ENCODE measurements at regions not wholly inside any gene's neighbourhood (a gene's known extent, or its start where the extent isn't known, plus 50 kb on each side); places are given as distances from the start of the nearest gene placed in this dataset.
"Not testable (repeated sequence)": the region's sequence is repeated elsewhere in the genome, so short reads cannot be mapped to it uniquely, and the experiment has no call there.

DNA sequence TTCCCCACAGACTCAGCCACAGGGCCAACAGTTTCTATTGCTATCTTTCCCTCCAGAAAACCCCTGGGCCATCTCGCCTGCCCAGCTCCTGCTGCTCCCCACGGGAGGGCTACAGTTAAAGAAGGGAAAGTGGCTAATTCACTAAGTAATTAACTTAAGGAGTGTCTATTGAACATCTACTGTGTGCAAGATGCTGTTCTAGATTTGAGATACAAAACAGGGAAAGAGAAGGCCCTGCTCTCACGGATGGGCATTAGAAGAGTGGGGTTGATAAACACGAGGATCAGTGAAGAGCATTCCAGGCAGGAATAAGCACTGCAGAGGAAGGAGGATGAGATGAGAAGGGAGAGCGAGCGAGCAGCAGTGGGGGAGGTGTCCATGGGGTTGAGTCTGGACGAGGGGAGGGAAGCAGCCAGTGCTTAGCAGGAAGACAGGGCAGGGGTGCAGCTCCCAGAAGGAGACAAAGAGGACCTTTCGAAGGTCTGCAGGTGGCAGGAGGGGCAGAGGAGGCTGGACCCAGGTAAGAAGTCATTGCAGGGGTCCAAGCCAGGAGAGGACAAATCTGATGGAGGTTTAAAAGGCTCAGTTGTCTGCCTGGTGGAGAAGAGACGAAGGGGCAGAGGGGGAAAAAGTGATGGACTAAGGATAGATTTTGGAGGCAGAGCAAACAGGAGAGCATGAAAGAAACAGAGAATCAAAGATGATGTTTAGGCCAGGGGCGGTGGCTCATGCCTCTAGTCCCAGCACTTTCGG lies 64.7 kb downstream of the KLF15 start:
- H3K9me3 ChIP-seq, result no peaks in the 10 kb centered on the region
- DNase-seq, result no peak
- no peaks in the 10 kb centered on the region; the same call in 1 of the 2 replicates for H3K27me3 ChIP-seq
- no peak overlapping the region for H3K4me3 ChIP-seq
- no peaks in the 10 kb centered on the region for H3K36me3 ChIP-seq

DNA sequence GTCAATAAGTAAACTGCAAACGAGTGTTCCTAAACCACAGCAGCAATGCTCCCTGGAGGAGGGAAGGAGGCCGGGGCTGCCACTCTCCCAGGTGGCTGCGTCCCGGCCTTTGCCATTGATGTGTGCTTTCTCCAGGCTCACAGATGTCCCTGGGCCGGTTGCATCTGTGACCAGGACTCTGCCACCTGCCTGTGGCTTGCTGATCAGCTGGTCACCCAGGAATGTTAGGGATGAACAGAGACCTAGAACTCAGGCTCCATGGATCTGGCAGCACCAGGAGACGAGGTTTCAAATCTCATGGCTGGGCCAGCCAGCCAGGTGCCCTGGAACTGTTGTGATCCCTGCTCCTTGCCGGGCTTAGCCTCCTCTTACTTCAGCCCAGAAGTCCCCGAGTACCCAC lies 65.7 kb downstream of the KLF15 start:
- no peaks in the 10 kb centered on the region for H3K9me3 ChIP-seq
- H3K36me3 ChIP-seq, result no peaks in the 10 kb centered on the region
- H3K27me3 ChIP-seq, result no peaks in the 10 kb centered on the region; the same call in 1 of the 2 replicates
- H3K4me3 ChIP-seq, result no peak overlapping the region
- DNase-seq, result no peak

- H3K9me3 ChIP-seq, result no peaks in the 10 kb centered on the region
- no peaks in the 10 kb centered on the region; the same call in 1 of the 2 replicates for H3K27me3 ChIP-seq
- no peaks in the 10 kb centered on the region for H3K36me3 ChIP-seq
- no peak overlapping the region for H3K4me3 ChIP-seq
- DNase-seq, result no peak
Measured at GRCh38 chr3:126291061-126291460, 66.1 kb downstream of the KLF15 start.

DNA sequence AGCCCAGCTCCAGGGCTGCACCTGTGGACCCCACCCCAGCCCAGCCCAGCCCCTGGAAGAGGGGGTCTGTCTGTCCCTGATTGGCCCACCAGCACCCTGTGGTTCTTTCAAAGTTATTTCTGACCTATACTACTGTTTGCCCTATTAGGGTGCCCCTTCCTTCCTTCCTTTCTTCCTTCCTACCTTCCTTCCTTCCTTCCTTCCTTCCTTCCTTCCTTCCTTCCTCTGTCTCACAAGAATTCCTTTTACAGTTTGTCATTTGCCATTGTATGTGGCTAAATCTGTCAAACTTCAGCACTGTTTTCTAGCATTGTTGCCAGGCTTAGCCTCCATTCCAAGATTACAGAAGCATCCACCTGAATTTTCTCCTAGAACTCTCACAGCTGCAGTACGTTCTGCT lies 66.9 kb downstream of the KLF15 start:
- no peaks in the 10 kb centered on the region for H3K36me3 ChIP-seq
- DNase-seq, result no peak

GRCh38 chr3:126289096-126289495 lies 68.1 kb downstream of the KLF15 start:
- DNase-seq, result no peak

More for the DNA sequence above, 66.9 kb downstream of the KLF15 start:
- H3K4me3 ChIP-seq, result no peak overlapping the region
- no peaks in the 10 kb centered on the region for H3K9me3 ChIP-seq
- H3K27me3 ChIP-seq, result no peaks in the 10 kb centered on the region; the same call in 1 of the 2 replicates

GRCh38 chr3:126288314-126288713 lies 68.9 kb downstream of the KLF15 start:
- Histone ChIP-seq H3K4me3 (no peak overlapping the region), H3K27me3 (no peaks in the 10 kb centered on the region; the same call in 1 of the 2 replicates), H3K9me3 (no peaks in the 10 kb centered on the region), H3K36me3 (no peaks in the 10 kb centered on the region)
- DNase-seq, result no peak

More at GRCh38 chr3:126289096-126289495, 68.1 kb downstream of the KLF15 start:
- Histone ChIP-seq H3K4me3 (no peak overlapping the region), H3K27me3 (no peaks in the 10 kb centered on the region; the same call in 1 of the 2 replicates), H3K36me3 (no peaks in the 10 kb centered on the region), H3K9me3 (no peaks in the 10 kb centered on the region)

DNA sequence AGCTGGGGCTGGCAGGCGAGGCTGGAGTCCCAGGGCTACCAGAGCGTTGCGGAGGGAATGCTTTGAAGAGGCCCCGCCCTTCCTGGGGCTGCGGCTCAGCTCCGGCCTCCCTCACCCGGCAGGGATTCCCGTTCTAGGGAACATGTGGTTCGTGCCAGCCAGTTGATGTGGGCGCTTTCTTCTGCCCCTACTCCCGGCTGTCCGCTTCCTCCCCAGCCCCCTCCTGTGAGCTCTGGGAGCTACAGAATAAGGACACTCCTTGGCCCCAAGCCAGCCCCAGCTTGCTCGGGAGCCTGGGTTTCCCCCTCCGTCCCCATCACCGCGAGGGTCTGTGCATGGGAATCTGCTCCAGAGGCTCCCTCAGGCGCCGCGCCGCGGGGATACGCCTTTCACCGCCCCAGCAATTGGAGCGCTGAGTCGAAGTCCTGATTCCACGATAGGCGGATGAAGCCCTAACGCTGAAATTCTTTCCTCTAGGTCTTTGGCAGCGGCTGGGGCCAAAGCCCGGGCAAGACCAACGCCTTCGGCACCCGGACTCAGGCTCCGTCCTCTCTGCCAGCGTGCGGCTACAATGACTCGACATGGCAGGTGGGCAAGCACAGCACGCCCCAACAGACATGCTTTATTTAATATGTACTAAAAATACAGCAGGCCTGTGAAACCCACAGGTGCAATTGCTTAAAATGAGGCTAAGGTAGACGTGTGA lies 69.5 kb downstream of the KLF15 start:
- no peaks in the 10 kb centered on the region for H3K36me3 ChIP-seq
- peak; percentile 71 for DNase-seq

GRCh38 chr3:126287171-126287535 lies 70.1 kb downstream of the KLF15 start:
- Histone ChIP-seq H3K27me3 (no peaks in the 10 kb centered on the region; the same call in 1 of the 2 replicates), H3K9me3 (no peaks in the 10 kb centered on the region), H3K4me3 (peak overlapping the region; percentile 27), H3K36me3 (no peaks in the 10 kb centered on the region)
- DNase-seq, result no peak

More for the DNA sequence above, 69.5 kb downstream of the KLF15 start:
- Histone ChIP-seq H3K27me3 (no peaks in the 10 kb centered on the region; the same call in 1 of the 2 replicates), H3K9me3 (no peaks in the 10 kb centered on the region), H3K4me3 (peak overlapping the region; percentile 27)

DNA sequence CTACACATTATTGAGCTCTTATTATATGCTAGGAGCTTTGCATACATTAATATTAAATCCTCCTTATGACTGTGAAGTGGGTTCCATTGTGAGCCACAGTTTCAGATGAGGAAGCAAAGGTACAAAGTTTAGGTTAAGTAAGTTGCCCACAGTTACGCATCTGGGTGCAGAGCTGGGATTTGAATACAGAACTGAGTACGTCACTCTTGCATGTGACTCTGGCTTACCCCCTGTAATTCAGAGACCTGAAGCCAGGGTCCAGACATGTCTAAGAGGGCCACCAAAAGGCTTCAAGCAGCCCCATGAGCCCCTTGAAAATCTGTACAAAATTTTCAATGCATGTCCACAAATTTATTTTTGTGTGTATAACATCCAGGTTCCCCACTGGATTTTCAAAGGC lies 71.8 kb downstream of the KLF15 start:
- H3K9me3 ChIP-seq, result no peaks in the 10 kb centered on the region

GRCh38 chr3:126284258-126284904 lies 72.8 kb downstream of the KLF15 start:
- no peaks in the 10 kb centered on the region; the same call in 1 of the 2 replicates for H3K27me3 ChIP-seq
- peak; percentile 45 for DNase-seq
- no peaks in the 10 kb centered on the region for H3K36me3 ChIP-seq
- no peaks in the 10 kb centered on the region for H3K9me3 ChIP-seq
- H3K4me3 ChIP-seq, result no peak overlapping the region

More for the DNA sequence above, 71.8 kb downstream of the KLF15 start:
- H3K36me3 ChIP-seq, result no peaks in the 10 kb centered on the region
- no peaks in the 10 kb centered on the region; the same call in 1 of the 2 replicates for H3K27me3 ChIP-seq
- no peak for DNase-seq
- no peak overlapping the region for H3K4me3 ChIP-seq

GRCh38 chr3:126283651-126284050 lies 73.6 kb downstream of the KLF15 start:
- not testable (repeated sequence) for DNase-seq

DNA sequence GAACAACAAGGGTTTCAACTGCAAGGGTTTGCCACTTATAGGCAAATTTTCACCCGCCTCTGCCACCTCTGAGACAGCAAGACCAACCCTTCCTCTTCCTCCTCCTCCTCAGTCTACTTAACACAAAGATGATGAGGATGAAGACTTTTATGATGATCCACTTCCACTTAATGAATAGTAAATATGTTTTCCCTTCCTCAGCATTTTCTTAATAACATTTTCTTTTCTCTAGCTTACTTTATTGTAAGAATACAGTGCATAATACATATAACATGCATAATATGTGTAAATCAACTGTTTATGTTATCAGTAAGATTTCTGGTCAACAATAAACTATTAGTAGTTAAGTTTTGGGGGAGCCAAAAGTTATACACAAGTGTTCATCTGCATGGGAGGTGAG lies 77.4 kb downstream of the KLF15 start:
- no peaks in the 10 kb centered on the region for H3K27me3 ChIP-seq
- DNase-seq, result no peak
- H3K36me3 ChIP-seq, result no peaks in the 10 kb centered on the region
- H3K9me3 ChIP-seq, result no peaks in the 10 kb centered on the region
- no peak overlapping the region for H3K4me3 ChIP-seq

More at GRCh38 chr3:126283651-126284050, 73.6 kb downstream of the KLF15 start:
- H3K27me3 ChIP-seq, H3K36me3 ChIP-seq, H3K9me3 ChIP-seq, H3K4me3 ChIP-seq: not testable (repeated sequence)

- Histone ChIP-seq H3K4me3 (no peak overlapping the region), H3K36me3 (no peaks in the 10 kb centered on the region), H3K9me3 (no peaks in the 10 kb centered on the region), H3K27me3 (no peaks in the 10 kb centered on the region)
- no peak for DNase-seq
Measured at GRCh38 chr3:126277629-126278378, 79.4 kb downstream of the KLF15 start.

DNA sequence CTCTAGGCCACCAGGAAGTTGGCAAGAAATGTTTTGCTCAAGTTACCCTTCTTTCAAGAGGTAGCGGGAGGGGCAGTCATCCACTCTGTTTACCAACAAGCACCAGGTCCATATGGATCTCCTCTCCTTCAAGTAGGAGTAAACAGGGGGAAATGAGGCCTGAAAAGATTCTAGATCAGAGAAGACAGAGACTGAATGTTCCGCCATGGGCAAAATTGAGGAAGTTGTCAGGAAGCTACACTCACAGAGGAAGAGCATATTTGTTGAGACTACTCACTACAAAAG lies 81.6 kb downstream of the KLF15 start:
- H3K36me3 ChIP-seq, result no peaks in the 10 kb centered on the region
- DNase-seq, result no peak
- no peaks in the 10 kb centered on the region for H3K27me3 ChIP-seq
- H3K4me3 ChIP-seq, result no peak overlapping the region
- no peaks in the 10 kb centered on the region for H3K9me3 ChIP-seq

- H3K27me3 ChIP-seq, result no peaks in the 10 kb centered on the region
- DNase-seq, result no peak
- no peaks in the 10 kb centered on the region for H3K36me3 ChIP-seq
- no peak overlapping the region for H3K4me3 ChIP-seq
- no peaks in the 10 kb centered on the region for H3K9me3 ChIP-seq
Measured at GRCh38 chr3:126274735-126275619, 82.2 kb downstream of the KLF15 start.

Measured in MG63 (cell line).